Loucy (cell line): ENCODE measurements at regions not wholly inside any gene's neighbourhood (a gene's known extent, or its start where the extent isn't known, plus 50 kb on each side); places are given as distances from the start of the nearest gene placed in this dataset.

Experiments
- CTCF ChIP-seq: fragments of 200-600 bp; sonication (generic); conservative IDR thresholded peaks from 2 replicates; pipeline ENCODE4 v1.5.1; 2014; ENCODE audit warnings: mild to moderate bottlenecking, antibody characterized with exemption, low read length
- EZH2phosphoT487 ChIP-seq: fragments of 200-600 bp; IDR thresholded peaks from 2 replicates; pipeline ENCODE4 v1.6.1; 2018; ENCODE audit warnings: antibody characterized with exemption, mild to moderate bottlenecking, moderate library complexity, borderline replicate concordance

- TF ChIP-seq CTCF (no peak), EZH2phosphoT487 (no peak)
Observed at GRCh38 chr5:167312225-167312624, 979.2 kb upstream of the WWC1 start.
